ENCODE measurements at regions not wholly inside any gene's neighbourhood (a gene's known extent, or its start where the extent isn't known, plus 50 kb on each side); places are given as distances from the start of the nearest gene placed in this dataset.

DNA sequence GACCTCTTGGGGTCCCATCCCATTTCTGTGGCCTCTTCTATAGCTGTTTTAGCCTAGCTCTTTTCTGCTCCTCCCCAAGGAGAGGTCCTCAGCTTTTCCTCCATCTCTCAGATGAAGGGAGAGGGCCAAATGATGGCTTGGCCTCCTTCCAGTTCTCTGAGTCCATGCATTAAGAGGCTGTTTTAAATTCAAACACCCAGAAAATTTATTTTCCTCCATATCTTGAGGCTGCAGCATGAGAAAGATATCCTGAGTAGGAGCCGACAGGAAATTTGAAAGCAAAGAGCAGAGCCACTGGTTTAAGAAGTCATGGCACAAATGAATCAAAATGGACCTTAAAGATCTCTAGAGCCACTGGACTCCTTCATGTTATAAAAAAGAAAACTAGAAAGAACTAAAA is 558.8 kb downstream of the MID1IP1 start:
- no peak for DNase-seq

DNA sequence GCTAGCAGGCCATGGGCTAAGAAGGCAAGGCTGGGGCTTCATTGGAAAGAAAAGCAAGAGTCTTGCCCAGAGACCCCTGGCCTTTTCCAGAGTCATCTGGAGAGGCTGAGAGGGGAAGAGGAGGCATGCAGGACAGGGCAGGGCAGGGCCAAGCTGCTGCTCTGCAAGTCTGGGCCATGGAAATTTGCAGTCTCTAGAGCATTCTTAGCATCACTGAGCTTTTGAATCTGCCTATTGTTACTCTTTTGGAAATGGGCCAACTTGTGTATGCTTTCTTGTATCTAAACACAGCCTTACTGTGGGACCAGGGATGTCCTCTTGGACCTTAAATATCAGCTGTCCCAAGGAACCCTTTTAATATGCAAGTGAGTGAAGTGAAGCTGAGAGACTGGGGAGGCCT is 560.5 kb downstream of the MID1IP1 start:
- no peak for DNase-seq

DNA sequence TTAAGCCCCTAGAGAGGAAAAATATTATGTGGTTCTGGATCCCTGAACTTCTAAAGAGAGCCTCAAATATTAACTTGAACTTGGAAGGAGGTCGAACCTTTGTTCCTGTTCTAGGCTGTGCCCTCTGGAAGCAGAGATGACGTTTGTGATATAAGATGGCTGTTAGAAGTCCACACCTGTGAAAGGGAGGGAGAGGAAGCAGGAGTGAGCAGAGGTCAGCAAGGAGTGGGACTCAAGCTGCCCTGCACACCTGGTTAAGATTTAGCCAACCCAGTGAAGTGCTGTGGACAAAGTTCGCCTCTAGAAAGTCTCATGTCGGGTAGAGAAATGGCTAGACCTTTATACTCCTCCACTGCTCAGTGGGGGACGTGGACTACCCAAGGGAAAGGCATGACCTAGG is 566.2 kb downstream of the MID1IP1 start:
- no peak for DNase-seq

DNA sequence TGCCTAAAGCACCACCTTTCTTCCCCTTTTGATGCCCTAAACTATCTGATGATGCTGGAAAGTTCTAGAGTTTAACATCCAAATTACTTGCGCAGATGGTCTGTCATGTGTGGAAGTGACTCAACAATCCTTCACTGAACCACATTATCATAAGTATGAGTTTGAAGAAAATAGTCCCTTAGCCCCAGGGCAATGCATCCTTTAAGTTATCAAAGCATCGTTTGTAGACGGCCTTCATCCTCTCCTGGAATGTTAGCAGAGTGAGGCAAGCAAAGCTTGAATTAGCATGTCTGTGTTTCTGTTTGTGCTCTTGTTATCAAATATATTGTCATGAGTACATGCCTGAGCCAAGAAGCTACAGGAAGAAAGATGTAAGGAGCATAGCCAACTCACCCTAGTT is 570.9 kb downstream of the MID1IP1 start:
- no peak for DNase-seq

DNA sequence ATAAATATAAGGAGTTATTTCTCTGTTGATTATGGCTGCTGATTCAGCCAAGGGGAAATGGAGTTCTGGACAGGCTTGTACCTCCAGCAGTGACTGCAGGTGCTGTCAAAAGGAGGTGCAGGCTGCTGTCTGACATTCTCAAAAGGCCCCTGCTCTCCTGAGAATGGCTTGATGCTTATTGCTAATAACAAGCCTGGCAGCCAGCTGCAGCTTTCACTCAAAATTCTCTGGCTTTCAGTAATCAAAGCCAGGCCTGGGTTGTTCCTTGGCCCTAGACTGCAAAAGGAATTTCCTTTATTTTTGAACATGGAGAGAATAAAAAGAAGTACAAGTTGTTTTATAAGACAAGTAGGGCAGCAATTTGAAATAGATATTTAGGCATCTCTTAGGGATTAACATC is 575.9 kb downstream of the MID1IP1 start:
- no peak for DNase-seq

DNA sequence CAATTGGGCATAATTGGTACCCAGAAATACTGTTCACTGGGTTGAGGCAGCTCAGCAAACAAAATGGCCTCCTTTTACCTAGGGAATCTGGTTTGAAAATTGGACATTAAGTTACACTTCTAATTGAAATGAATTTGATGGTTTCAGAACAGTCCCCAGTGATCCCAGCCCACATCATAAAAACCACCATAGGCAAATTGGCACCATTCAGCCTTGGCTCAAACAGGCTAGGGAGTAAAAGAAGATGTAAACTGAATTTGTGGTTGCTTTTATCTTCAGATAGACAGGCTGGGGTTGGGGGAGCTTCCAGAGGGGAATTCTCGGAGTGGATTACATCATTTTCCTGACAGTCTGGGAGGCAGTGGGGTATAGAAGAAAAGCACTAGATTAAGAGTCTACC is 576.5 kb downstream of the MID1IP1 start:
- DNase-seq: no peak

DNA sequence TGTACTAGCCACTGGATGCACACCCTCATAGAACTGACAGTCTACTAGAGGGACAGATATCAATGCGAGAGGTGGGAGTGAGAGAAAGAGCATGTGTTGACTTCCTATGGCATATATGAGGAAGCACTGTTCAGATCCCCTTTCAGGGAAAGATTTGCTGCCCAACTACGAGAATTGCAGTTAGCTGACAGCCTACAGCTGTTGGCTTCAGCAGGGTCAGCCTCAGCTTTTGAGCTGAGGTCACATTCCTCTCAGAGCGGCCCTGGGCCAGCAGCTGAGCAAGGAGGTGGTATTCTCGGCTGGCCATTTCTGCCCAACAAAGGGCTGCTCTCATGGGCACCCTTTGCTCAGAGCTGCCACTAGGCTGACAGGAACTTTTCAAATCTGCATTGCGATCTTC is 580.2 kb downstream of the MID1IP1 start:
- DNase-seq: no peak

DNA sequence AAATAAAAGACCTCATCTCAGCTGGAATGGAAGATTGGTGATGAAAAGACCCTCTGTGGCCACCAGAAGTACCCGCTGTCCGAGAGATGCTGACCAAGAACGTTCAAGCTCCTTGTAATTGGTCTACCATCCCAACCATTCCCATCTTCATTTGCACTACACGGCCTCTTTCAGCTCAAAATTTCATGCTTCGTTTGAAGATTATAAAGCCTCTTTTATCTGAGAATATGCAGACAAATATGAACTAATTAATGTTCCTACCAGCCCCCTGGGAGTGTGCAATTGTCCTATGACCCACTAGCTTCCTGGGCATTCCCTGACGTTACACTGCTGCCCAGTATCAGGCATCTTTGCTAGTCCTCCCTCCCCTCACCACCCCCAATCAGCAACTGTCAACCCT is 583.7 kb downstream of the MID1IP1 start:
- DNase-seq: no peak

DNA sequence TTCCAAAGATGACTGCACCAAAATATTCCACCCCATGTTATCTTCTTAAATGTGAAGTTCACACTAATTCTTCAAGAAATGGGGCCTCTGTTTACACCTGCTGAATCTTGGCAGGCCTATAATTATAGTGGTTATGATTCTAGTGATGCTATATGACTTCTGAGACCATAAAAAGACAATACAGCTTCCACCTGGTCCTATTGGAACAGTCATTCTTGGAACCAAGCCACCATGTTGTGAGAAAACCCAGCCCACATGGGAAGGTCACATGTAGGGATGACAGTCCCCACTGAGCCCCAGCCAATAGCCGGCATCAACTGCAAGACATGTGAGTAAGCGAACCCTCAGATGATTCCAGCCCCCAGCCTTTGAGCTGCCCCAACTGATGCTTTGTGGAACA is 587.5 kb downstream of the MID1IP1 start:
- no peak for DNase-seq

DNA sequence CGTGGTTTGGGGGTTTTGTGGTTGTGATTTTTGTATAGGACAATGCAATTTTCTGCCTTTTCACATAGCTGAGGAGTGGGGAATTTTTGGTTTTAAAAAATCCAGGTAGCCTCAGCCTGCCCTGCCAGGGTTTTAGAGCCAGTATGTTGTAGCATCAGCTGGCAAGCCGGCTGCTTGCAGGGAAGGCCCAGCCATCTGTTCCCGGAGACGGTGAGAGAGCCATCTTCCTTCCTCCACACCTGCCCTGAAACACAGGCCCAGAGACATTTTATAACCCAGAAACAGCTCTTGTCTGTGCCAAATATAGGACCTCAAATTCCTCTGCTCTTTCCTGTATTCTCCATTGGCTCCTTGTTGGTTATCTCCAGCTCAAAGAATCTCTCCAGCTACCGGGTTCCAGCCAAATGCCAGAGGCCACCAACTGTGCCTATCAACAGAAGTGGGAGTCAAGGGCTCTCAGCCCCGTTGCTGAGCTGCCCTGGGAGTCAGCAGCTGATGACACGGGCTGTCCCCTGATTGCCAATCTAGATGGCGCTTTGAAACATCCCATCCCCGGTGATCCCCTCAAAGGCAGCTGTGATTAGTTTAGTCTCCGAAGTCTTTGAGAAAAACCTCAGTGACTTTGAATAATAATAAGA is 595.2 kb downstream of the MID1IP1 start:
- no peak for DNase-seq

DNA sequence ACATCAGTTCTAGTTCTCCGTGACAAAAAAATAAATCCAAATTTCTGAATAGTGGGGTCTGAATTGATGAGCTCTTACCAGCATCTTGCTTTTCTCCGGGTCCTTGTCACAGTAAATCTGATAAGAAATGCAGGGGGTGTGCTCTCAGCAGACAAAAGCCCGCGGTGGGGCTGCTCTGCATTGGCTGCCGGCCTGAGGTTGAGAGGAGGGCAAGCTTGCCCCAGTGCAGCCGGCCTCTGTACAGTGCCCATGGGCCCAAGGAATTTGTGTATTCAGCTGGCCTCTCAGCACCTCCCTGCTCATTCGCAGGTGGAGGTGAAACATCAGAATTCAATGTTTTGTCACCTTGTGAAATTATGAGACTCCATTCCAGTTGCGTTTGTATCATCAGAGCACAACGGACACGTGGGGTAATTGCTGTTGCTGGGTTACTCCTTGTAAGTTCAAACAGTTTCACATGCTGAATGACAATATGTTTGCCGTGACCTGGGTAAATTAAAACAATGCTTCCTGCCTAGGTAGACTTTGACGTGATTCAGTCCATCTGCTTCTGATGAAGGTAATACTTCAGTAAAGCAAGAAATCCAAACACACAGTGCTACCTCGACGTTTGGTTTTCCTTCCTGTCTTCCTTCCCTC is 596.4 kb downstream of the MID1IP1 start:
- DNase-seq: no peak

DNA sequence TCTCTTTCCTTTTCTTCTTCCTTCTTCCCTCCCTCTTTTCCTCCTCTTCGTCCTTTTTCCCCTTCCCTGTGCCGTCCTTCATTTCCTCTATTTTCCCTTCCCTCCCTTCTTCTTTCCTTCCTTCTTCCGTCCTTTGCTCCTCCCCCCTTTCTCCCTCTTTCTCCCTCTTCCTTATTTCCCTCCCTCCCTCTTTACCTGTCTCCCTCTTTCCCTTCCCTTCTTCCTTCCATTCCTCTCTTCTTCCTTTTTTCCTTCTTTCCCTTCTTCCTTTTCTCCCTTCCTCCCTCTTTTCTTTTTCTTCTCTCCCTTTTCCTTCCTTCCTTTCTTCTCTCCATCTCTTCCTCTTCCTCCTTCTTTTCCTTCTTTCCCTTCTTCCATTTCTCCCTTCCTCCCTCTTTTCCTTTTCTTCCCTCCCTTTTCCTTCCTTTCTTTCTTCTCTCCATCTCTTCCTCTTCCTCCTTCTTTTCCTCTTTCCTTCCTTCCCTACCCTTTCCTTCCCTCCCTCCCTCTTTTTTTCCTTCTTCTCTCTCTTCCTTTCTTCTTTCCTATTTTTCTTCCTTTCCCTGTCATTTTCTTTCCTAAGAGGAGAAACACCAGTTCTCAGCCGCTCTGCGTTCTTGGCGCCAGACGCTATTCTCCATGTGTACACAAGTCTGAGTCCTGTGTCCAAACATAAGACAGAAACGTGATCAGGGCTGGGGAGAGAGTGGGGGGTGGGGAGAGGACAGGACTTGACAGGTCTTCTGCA is 597.1 kb downstream of the MID1IP1 start:
- no peak for DNase-seq

DNA sequence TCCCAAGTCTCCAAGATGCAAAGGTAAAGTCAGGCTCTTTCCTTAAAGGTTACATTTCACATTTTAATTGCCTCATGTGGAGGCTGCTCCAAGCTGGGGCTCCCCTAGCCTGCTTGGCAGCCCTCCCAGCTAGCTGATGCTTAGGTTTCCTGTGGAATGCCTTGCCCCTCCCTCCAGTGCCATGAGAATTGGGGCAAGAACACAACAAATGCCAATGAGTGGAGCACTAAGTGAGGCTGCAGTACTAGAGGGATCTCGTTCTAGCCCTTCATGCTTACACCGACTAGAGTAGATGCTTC is 597.7 kb downstream of the MID1IP1 start:
- DNase-seq: no peak

DNA sequence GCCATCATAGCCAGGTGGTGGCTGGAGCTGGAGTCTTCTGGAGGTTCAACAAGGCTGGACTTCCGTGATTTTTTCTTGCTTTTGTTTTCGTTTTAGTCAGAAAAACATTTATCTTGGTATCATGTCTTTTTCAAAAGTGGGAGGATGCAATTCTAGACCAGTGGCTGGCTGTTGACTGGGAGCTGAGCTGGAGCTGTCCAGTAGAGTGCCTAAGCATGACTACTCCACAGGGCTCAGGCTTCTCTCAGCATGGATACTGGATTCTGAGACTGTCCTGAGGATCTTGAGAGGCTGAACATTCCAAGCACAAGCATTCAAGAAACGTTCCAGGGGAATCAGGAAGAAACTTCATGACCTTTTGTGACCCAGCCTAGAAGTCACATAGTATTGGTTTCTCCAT is 598.1 kb downstream of the MID1IP1 start:
- DNase-seq: no peak

DNA sequence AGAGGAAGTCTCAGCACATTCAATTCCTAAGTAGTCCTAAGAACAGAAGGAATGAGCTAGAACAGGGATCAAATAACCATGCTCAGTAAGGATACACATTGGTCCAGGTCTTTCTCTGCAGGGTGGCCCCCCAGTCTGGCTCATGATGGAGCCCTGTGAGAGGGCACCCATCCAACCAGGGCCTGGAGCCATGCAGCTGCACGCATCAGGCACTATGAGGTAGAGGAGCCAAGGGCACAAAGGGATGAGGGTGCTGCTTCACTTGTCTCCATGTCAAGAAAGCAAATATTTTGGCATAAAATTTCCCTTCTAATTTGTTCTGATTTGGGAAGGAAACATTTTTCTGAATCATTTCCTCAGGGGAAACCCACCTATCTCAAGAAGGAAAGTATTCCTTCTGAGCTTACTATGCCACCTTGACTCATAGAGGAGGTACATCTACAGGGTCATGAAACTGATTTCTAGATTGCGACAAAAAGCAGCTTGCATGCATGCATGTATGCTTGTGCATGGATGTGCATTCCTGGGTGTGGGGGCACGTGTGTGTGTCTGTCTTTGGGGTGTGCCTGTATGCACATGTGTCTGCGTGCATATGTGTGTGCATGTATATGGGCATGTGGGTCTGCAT is 600.3 kb downstream of the MID1IP1 start:
- no peak for DNase-seq

DNA sequence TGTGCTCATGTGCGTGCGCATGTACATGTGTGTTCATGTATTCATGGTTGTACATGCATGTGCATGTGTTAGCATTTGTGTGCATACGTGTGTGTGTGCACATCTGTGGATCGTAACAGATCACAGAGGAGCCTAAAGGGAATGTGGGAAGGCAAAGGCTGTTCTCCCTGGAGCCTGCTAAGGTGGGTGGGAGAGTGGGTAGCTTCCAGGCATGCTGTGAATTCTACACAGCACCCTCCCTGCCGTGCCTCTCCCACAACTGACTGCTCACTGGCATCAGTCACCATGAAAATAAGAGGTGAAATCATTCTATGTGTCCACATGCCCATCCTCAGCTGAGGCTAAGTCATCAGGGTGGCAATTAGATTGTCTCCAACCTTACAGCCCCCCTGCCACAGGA is 600.9 kb downstream of the MID1IP1 start:
- DNase-seq: no peak

DNA sequence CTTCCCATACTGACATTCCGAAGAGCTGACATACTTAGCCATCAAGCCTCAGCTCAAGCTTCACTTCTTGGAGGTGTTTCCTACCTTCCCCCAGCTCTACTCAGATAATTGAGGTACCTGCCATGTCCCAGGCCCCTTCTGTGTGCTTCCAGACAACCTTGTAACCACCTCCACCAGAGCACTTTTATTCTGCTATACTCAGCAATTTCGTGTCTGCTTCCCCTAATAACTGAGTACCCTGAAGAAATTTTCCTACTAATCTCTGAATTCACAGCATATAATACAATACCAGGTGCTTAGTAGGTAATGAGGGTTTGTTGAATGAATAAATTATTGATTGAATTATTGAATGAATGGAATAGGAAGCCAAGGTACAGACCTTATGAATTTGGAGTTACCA is 605.5 kb downstream of the MID1IP1 start:
- no peak for DNase-seq

DNA sequence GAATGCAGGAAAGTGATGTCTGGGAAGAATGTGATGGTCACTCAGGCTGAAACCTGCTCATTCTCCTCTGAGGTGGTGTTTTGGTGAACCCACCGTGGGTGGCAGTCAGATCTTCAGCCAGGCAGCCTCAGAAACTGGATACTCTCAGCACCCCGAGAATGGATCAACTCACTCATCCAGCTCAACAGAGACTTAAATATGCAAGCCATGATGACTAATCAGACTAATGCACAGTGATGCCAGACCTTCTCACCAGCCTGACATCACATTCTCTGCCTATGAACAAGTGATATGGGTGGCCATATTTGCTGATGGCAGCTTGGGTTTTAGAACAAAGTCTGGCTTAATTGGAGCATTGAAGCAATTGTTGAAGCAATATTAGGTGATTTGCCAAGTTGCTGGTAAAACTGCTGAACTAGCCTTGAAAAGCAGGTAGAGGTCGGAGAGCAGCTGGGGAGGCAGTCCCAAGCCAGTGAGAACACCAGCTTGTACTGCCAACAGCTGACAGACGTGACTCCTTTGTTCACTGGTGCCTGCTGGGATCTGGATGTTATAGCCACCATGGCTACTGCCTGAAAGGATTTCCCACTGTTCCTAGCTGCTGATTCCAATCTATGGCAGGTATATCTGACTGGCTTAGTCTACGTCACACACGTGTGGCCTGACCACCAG is 608.1 kb downstream of the MID1IP1 start:
- no peak for DNase-seq

DNA sequence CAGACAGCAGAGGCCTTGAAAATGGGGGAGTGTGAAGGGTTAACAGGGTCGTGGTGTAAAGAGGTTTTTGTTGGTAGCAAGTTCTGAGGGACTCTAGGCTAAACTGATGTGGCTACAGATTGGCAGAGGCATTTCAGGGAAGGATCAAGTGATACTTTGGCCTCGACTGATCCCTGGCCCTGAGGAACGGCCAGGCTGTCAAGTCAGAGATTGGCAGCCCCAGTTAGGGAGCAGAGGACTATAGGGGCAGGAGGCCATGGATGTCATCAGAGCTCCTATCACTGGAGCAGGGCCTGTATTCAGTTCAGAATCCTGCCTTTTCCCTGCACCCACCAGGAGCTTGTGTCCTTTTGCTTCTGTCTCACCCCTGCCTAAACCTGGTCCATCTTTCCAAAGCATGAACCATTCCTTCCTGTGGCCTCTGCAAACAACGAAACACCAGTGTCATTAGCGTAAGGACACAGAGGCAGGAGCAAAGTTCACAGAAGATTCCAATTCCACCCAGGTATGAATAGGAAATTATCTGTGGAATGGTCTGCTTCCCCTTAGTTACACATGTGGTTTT is 613.1 kb downstream of the MID1IP1 start:
- no peak for DNase-seq

DNA sequence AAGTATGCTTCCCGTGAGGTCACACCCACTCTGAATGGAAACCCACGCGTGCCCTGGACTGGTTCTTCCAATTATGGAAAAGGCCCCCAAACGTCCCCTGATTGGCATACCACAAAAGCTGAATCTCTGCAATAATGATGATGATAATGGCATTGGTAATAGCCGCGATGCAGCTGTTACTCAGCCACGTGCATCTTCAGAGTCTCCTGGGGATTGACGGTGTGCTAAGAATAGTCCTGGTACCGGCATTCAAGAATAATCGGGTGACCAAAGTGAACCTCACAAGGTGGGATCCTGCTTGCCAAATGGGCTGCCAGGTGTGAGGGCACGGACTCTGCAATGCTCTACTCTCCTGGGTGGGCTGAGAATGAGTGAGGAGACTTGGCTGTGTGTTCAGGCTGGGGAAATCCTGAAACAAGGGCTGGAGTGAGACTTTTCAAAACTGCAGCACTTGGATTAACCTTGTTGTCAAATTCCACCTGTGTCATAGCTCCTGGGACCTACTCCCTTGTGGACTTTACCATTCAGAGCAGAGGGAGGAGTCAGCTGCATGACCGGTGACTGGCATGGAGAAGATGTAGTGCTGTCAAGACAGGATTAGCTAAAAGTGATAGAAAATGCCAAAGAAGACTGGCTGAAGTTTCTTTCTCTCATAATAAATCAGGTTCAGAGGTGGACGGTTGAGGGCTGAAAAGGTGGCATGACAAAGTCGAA is 615.4 kb downstream of the MID1IP1 start:
- DNase-seq: no peak

DNA sequence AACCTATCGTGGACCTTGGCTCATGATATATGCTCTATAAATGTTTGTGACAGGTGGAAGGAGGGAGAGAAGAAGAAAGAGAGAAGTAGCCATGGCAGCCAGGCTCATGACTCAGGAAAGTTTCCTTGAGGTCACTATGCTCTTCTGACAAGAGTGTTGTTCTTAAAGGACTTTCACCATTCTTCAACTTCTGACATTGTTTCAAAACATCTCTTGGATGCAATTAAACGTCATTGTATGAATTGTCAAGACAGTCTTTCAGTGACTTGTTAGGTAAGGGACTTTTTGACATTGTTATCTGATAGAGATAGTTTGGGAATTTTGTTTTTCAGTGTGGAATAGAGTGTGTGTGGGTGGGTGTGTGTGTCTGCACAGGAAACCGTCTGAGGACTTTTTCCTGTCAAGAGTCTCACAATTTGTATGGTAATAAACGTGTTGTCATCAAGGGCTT is 617.0 kb downstream of the MID1IP1 start:
- no peak for DNase-seq

Measured in NCI-H446 treated with DMSO at 0.1 percent for 48 hours (cell line).